GM23248 (cell line): ENCODE measurements at regions not wholly inside any gene's neighbourhood (a gene's known extent, or its start where the extent isn't known, plus 50 kb on each side); places are given as distances from the start of the nearest gene placed in this dataset.

Source experiments
- DNase-seq: peaks from one replicate; pipeline ENCODE4 v3.0.0-alpha.2; 2015
- H2AFZ ChIP-seq: fragments of 200-600 bp; sonication (generic); 2 replicates; pipeline ENCODE4 v1.6.1; 2016; ENCODE audit warnings: antibody characterized with exemption
- H3F3A ChIP-seq: fragments of 200-600 bp; sonication (generic); 2 replicates; pipeline ENCODE4 v1.6.1; 2016; ENCODE audit warnings: mild to moderate bottlenecking, antibody characterized with exemption, mixed run types; ENCODE audit not compliant: insufficient read depth
- H3K27ac ChIP-seq: fragments of 200-600 bp; sonication (generic); 2 replicates; pipeline ENCODE4 v1.5.1; 2016; ENCODE audit warnings: mild to moderate bottlenecking
- H3K27me3 ChIP-seq: fragments of 200-600 bp; sonication (generic); replicated peaks from 2 replicates; pipeline ENCODE4 v1.6.1; 2016; ENCODE audit warnings: mild to moderate bottlenecking; ENCODE audit not compliant: insufficient read depth
- H3K36me3 ChIP-seq: fragments of 200-600 bp; sonication (generic); 2 replicates; pipeline ENCODE4 v1.6.1; 2016; ENCODE audit warnings: low read depth, mild to moderate bottlenecking
- H3K4me1 ChIP-seq: fragments of 200-600 bp; sonication (generic); 2 replicates; pipeline ENCODE4 v1.6.1; 2016; ENCODE audit warnings: mild to moderate bottlenecking; ENCODE audit not compliant: insufficient read depth
- H3K4me2 ChIP-seq: fragments of 200-600 bp; sonication (generic); one replicate; pipeline ENCODE4 v1.6.1; 2016; ENCODE audit warnings: mild to moderate bottlenecking; ENCODE audit not compliant: unreplicated experiment
- H3K4me3 ChIP-seq: fragments of 200-600 bp; sonication (generic); 2 replicates; pipeline ENCODE4 v1.5.1; 2016; ENCODE audit warnings: mild to moderate bottlenecking
- H3K79me2 ChIP-seq: fragments of 200-600 bp; sonication (generic); 2 replicates; pipeline ENCODE4 v1.6.1; 2016; ENCODE audit warnings: mild to moderate bottlenecking; ENCODE audit not compliant: insufficient read depth
- H3K9ac ChIP-seq: fragments of 200-600 bp; sonication (generic); 2 replicates; pipeline ENCODE4 v1.6.1; 2016; ENCODE audit warnings: mild to moderate bottlenecking
- H3K9me2 ChIP-seq: fragments of 200-600 bp; sonication (generic); 2 replicates; pipeline ENCODE4 v1.6.1; 2016; ENCODE audit warnings: mixed run types, mild to moderate bottlenecking, moderate library complexity; ENCODE audit not compliant: insufficient read depth
- H3K9me3 ChIP-seq: fragments of 200-600 bp; sonication (generic); one replicate; pipeline ENCODE4 v1.6.1; 2017; ENCODE audit warnings: low read depth
- H4K20me1 ChIP-seq: fragments of 200-600 bp; sonication (generic); 2 replicates; pipeline ENCODE4 v1.6.0; 2016; ENCODE audit not compliant: insufficient read depth
- EZH2 ChIP-seq: fragments of 200-600 bp; sonication (generic); IDR thresholded peaks from 2 replicates; pipeline ENCODE4 v1.6.1; 2018; ENCODE audit warnings: antibody characterized with exemption, mild to moderate bottlenecking; ENCODE audit not compliant: insufficient read depth, poor library complexity, severe bottlenecking
- EZH2phosphoT487 ChIP-seq: fragments of 200-600 bp; sonication (generic); IDR thresholded peaks from 2 replicates; pipeline ENCODE4 v1.6.1; 2018; ENCODE audit warnings: antibody characterized with exemption, moderate library complexity, mild to moderate bottlenecking, low read depth; ENCODE audit not compliant: insufficient read depth
- WGBS, 2 experiments: methylation state at CpG; one replicate each; pipeline ENCODE4 v1.1.6; 2015 to 2017; ENCODE audit warnings: low lambda C conversion rate in 2 of 2, low coverage in 1 of 2; ENCODE audit errors: missing lambda C conversion rate in 2 of 2; 5-methylcytosine and 5-hydroxymethylcytosine counted together
- in situ Hi-C: fragments of 300-500 bp; cut with MboI; formaldehyde crosslinking; loops from 2 replicates; pipeline ENCODE4 v1.15.0; 2020

DNA sequence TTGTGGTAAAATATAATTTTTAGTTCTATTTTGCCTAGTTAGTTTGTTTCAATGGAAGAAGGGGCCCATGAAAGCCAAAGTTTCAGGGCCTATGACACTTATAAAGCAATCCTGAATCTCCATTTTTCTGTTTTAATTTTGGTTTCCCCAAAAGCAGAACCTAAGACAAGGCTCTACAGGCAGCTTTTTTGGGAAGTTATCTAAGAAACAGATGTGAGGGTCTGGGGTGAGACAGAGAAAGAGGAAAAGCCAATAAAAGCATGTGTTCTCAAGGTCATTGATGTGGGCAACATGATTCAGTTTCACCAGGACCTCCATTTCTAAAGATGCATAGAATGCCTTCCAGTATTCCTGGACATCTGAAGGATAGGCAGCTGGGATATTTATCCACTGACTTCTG, 598.5 kb downstream of the PDCD6IP start:
- Histone ChIP-seq H3K9me3 (no peaks in the 10 kb centered on the region), H3K9ac (no peak overlapping the region), H3K4me2 (no peak overlapping the region), H3K36me3 (no peaks in the 10 kb centered on the region), H4K20me1 (no peaks in the 10 kb centered on the region), H2AFZ (no peak overlapping the region), H3K27ac (no peak overlapping the region), H3K4me3 (no peak overlapping the region), H3K27me3 (no peaks in the 10 kb centered on the region), H3F3A (no peaks in the 10 kb centered on the region), H3K79me2 (no peaks in the 10 kb centered on the region), H3K9me2 (0 out of 2 replicates have a peak, but pooled peaks cover 6% of the 10 kb centered on the region), H3K4me1 (no peaks in the 10 kb centered on the region)
- in situ Hi-C loops = no loop called here
- no peak for DNase-seq
- TF ChIP-seq EZH2phosphoT487 (no peak), EZH2 (no peak)

DNA sequence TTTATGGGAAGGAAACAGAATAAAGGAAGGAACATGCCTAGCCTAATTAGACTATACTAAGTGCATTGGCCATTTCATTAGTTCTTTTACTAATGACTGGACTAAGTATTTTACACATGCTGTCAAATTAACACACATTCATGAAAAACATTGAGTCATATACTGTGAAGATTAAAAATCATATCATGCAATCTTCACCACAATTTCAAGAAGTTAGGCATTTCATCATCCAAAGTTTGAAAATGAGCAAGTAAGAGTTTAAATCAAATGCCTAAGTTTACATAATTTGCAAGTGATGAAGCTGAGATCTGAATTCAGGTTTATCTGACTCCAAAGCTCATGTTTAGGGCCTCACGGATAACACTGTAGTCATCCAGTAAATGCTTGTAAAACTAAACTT, 601.0 kb downstream of the PDCD6IP start:
- no peaks in the 10 kb centered on the region for H3F3A ChIP-seq
- H3K36me3 ChIP-seq = no peaks in the 10 kb centered on the region
- no peaks in the 10 kb centered on the region for H4K20me1 ChIP-seq
- H3K9me2 ChIP-seq = no peaks in the 10 kb centered on the region
- H3K27ac ChIP-seq = no peak overlapping the region
- 5 to 19% methylated on average over 1 of the region's 1 CpG for WGBS, 2 experiments
- H3K27me3 ChIP-seq = no peaks in the 10 kb centered on the region
- no peak overlapping the region for H3K9ac ChIP-seq
- no peak overlapping the region for H3K4me3 ChIP-seq
- no peak overlapping the region for H3K4me2 ChIP-seq
- in situ Hi-C loops = no loop called here
- TF ChIP-seq EZH2 (no peak), EZH2phosphoT487 (no peak)
- no peak overlapping the region for H2AFZ ChIP-seq
- H3K9me3 ChIP-seq = no peaks in the 10 kb centered on the region
- DNase-seq = no peak
- H3K79me2 ChIP-seq = no peaks in the 10 kb centered on the region
- no peaks in the 10 kb centered on the region for H3K4me1 ChIP-seq

DNA sequence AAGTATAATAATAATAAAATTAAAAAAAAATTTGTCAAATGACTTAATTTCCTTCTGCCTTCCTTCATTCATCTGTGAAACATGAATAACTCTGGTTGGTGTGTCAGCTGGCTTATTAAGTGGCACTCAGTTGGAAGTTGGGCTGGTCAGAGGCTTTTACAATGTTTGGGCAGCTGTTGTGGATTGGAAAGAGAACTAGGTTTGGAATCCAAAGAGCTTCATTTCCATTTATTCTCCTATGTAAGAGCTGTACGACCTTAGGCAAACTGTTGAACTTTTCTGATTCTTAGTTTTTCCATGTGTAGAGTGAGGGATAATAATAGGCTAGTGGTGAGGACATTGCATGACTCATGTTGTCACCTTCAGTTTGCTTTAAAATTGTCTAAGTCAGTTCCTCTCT, 606.7 kb downstream of the PDCD6IP start:
- no peaks in the 10 kb centered on the region for H3K9me3 ChIP-seq
- H3K4me3 ChIP-seq = no peak overlapping the region
- H3K4me2 ChIP-seq = no peak overlapping the region
- H3K79me2 ChIP-seq = no peaks in the 10 kb centered on the region
- in situ Hi-C loops = no loop called here
- TF ChIP-seq EZH2phosphoT487 = no peak
- no peak for TF ChIP-seq EZH2
- 0 to 12% methylated on average over 1 of the region's 1 CpG for WGBS, 2 experiments
- no peaks in the 10 kb centered on the region for H3K9me2 ChIP-seq
- no peak overlapping the region for H3K27ac ChIP-seq
- no peak overlapping the region for H3K9ac ChIP-seq
- no peaks in the 10 kb centered on the region for H3K27me3 ChIP-seq
- no peaks in the 10 kb centered on the region for H3K4me1 ChIP-seq
- no peak for DNase-seq
- no peak overlapping the region for H2AFZ ChIP-seq
- H3F3A ChIP-seq = no peaks in the 10 kb centered on the region
- no peaks in the 10 kb centered on the region for H3K36me3 ChIP-seq
- no peaks in the 10 kb centered on the region for H4K20me1 ChIP-seq

DNA sequence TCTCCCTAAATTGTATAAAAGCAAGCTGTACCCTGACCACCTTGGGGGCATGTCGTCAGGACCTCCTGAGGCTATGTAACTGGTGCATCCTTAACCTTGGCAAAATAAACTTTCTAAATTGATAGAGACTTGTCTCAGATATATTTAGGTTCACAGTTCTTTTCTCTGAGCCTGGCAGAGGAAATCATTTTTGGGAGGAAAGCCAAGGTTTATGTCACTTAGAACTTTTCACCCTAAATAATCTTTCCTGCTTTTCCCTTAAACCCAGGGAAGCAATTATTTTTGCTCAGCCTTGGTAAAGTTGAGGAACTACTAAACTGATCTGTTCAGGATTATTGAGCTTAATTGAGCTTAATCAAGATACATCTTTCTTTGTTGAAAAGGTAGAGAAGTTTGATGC, 608.9 kb downstream of the PDCD6IP start:
- WGBS, 2 experiments = 0 to 6% methylated on average over 1 of the region's 1 CpG
- no peak for DNase-seq
- H3K36me3 ChIP-seq = no peaks in the 10 kb centered on the region
- H3K9ac ChIP-seq = no peak overlapping the region
- no peaks in the 10 kb centered on the region for H3K27me3 ChIP-seq
- in situ Hi-C loops = no loop called here
- H3K9me3 ChIP-seq = no peaks in the 10 kb centered on the region
- no peak overlapping the region for H2AFZ ChIP-seq
- no peak overlapping the region for H3K4me2 ChIP-seq
- H3K27ac ChIP-seq = no peak overlapping the region
- H3K4me3 ChIP-seq = no peak overlapping the region
- no peaks in the 10 kb centered on the region for H3K9me2 ChIP-seq
- no peaks in the 10 kb centered on the region for H3K79me2 ChIP-seq
- TF ChIP-seq EZH2 (no peak), EZH2phosphoT487 (no peak)
- no peaks in the 10 kb centered on the region for H3K4me1 ChIP-seq
- H4K20me1 ChIP-seq = no peaks in the 10 kb centered on the region
- H3F3A ChIP-seq = no peaks in the 10 kb centered on the region

DNA sequence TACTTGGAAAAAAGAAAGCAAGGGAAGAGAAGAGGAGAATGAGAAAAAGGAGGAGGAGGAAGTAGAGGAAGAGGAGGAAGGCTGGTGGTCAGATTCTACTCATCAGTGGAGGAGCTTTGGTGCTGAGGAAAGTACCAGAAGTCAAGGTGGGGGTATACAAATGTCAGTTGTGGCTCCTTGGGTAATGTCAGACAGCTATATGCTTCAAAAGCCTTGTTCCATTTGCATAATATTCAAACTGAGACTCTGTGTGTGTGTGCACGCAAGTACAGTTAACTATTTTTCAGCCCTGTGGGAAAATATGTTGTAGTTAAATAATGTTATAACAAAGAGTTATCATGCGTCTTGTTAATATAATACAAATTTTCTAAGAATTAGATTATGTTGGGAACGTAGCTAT, 609.7 kb downstream of the PDCD6IP start:
- Histone ChIP-seq H3K79me2 (no peaks in the 10 kb centered on the region), H3K4me1 (no peaks in the 10 kb centered on the region), H3K9ac (no peak overlapping the region), H3F3A (no peaks in the 10 kb centered on the region), H4K20me1 (no peaks in the 10 kb centered on the region), H3K27me3 (no peaks in the 10 kb centered on the region), H3K4me3 (no peak overlapping the region), H3K4me2 (no peak overlapping the region), H3K36me3 (no peaks in the 10 kb centered on the region), H2AFZ (no peak overlapping the region), H3K27ac (no peak overlapping the region), H3K9me3 (no peaks in the 10 kb centered on the region), H3K9me2 (no peaks in the 10 kb centered on the region)
- WGBS, 2 experiments = 23 to 35% methylated on average over 3 of the region's 3 CpGs
- in situ Hi-C loops = no loop called here
- no peak for DNase-seq
- no peak for TF ChIP-seq EZH2
- no peak for TF ChIP-seq EZH2phosphoT487
